GM21367 (cell line): ENCODE measurements at regions not wholly inside any gene's neighbourhood (a gene's known extent, or its start where the extent isn't known, plus 50 kb on each side); places are given as distances from the start of the nearest gene placed in this dataset.

ENCODE experiments used
- ATAC-seq: cut with Tn5 transposase; IDR thresholded peaks from one replicate; pipeline ENCODE4 v1.9.1; 2021; ENCODE audit not compliant: unreplicated experiment

DNA sequence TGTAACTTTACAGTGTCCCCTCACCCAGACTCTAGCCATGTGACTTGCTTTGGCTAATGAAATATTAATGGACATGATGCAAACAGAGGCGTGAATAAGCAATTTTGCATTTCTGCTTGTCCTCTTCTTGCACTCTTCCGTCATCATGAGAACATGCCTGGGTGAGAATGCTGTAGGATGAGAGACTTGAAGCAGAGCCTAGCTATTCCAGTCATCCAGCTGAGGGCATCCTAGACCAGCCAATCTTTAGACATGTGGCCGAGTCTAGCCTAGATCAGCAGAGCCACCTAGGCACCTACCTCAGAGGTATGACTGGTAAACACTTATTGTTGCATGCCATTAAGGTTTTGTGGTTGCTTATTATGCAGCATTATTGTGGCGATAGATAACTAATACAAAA lies 450.5 kb upstream of the AZI2 start:
- no peak for ATAC-seq

DNA sequence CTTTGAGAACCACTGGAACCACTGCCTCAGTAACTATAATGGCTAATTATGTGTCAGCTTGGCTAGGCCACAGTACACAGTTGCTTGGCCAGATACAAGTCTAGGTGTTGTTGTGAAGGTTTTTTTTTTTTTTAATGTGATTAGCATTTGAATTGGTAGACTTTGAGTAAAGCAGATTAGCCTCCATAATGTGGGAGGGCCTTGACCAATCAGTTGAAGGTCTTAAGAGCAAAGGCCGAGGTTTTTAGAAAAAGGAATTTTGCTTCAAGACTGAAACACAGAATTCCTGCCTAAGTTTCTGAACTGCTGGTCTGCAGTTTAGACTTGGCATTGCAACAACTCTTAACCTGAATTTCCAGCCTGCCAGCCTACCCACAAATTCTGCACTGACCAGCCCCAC lies 451.6 kb upstream of the AZI2 start:
- ATAC-seq, result no peak

DNA sequence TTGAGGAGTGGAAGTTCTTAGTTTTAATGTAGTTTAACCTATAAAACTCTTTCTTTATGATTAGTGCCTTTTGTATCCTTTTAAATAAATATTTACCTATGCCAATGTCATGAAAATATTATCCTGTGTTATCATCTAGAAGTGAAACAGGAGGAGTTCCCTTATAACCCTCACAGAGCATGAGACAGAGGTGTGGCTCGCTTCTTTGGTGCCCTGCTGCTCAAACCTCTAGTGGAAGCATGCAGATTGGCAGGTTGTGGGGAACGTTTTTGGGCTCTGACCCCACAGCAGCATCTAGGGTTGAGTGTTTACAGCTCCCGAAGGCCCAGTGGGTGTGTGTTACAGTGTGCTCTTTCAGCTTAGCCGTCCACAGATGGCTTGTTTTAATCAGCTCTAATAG lies 459.4 kb upstream of the AZI2 start:
- no peak for ATAC-seq

DNA sequence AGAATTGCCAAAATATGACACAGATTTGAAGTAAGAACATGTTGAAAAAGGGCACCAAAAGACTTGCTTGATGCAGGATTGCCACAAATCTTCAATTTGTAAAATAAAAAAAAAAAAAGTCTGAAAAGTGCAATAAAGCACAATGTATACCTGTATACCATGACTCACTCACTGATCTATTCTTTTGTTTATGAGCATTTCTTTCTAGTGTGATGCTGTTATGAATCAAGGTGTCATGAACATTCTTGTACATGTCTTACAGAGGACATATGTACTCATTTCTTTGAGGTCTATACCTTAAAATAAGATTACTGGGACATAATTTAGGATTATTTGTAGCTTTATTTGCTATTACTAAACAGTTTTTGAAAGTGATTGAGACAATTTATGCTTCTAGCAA lies 464.9 kb upstream of the RBMS3 start:
- ATAC-seq, result no peak

- no peak for ATAC-seq
Observed at GRCh38 chr3:28824316-28824715, 456.6 kb upstream of the RBMS3 start.

- no peak for ATAC-seq
Observed at GRCh38 chr3:28826840-28827239, 454.0 kb upstream of the RBMS3 start.

DNA sequence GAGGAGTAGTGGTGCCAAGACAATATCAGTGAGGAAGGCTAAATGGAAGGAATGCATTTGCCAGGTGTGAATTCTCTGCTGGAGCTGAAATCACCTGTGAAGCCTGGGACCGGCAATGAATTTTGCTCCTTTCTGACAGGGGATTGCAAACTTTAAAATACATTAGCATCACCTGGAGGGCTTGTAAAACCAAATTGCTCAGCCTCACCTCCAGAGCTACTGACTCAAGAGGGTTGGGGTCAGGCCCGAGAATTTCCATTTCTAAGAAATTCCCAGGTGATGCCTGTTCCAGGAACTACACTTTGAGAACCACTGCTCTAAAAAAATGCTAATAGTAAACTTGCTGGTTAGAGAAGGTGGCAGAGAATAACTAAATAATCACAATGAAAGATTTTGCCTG lies 445.6 kb upstream of the RBMS3 start:
- no peak for ATAC-seq

- ATAC-seq, result no peak
Observed at GRCh38 chr3:28835751-28836150, 445.1 kb upstream of the RBMS3 start.

GRCh38 chr3:28836199-28836598 lies 444.7 kb upstream of the RBMS3 start:
- ATAC-seq, result no peak

GRCh38 chr3:28840976-28841376 lies 439.9 kb upstream of the RBMS3 start:
- ATAC-seq, result peak; percentile 65

DNA sequence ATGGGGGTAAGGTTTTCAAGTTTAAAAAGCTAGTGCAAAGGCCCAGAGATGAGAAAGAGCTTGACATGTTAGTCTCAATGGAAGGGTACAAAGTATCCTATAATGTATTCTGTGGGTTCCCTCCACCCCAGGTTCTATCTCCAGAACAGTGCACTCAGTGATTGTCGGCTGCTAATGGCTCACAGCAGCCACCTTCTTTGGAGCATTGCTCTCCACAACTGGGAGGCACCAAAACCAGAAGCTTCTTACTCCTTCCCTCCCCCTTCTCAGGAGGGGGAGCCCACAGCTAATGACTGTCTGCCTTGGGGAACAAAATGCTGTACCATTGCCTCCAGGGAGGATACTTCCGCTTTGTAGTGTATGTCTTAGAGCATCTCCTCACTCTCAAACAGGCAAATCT lies 439.4 kb upstream of the RBMS3 start:
- peak; percentile 37 for ATAC-seq

GRCh38 chr3:28844298-28845005 lies 436.4 kb upstream of the RBMS3 start:
- no peak for ATAC-seq

- no peak for ATAC-seq
Observed at GRCh38 chr3:28845006-28845324, 435.9 kb upstream of the RBMS3 start.

DNA sequence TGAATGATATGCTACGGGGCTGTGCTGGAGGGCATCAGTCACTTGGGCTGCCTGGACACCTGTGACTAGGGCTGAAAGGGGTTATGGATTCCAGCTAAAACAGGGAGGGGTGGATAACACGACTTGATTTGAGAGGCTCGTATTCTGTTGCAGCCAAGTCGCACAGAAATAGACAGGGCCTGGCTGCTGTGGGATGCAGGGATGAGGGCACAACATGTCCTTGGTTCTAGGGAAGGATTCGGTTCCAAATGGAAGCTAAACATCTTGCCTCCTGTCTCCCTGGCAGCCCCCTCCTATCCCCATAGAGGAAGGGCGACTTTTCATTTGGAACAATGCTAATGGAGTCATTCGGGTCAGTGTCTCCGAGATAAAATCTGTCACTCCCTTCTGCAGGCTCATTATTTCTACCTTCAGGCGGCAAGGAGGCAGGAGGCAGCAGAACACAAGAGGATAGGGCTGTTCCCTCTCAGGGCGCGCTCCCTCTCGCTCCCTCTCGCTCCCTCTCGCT lies 433.8 kb upstream of the RBMS3 start:
- ATAC-seq, result no peak

DNA sequence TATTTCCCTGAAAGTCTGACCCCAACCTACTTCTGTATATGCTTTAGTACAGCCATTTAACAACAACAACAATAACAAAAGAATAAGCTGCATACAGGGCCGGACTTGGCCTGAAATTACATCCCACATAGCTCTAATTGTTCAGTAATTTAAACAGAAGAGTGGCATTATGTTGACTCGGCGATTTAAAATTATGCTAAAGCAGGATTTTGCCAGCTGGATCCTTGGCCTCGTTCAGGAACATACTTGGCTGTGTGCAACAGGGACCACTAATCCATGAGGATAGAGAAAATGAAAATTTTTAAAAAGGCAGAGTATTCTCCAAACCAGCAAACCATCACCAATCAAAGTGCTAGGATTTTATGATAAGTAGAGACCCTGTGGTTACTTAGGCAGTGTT lies 433.1 kb upstream of the RBMS3 start:
- ATAC-seq, result no peak

GRCh38 chr3:28850186-28850585 lies 430.7 kb upstream of the RBMS3 start:
- ATAC-seq, result no peak

DNA sequence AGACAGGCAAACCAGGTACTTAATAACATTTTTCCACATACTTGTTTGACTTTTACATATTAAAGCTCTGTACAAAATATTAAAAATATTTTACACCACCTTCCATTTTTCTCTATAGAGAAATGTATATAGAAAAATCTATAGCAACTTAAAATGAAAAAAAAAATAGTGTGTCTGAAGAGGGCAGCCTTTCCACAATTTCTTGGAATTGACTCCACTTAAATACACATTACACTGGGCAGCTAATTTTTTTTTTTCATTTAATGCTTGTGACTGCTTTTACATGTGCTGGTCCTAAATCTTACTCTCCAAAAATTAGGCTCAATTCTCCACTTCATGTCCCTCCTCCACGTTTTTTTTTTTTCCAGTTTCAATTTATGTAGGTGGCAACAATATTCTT lies 427.0 kb upstream of the RBMS3 start:
- no peak for ATAC-seq

- ATAC-seq, result no peak
Observed at GRCh38 chr3:28856796-28857195, 424.1 kb upstream of the RBMS3 start.

- ATAC-seq, result no peak
Observed at GRCh38 chr3:28859897-28860296, 421.0 kb upstream of the RBMS3 start.

DNA sequence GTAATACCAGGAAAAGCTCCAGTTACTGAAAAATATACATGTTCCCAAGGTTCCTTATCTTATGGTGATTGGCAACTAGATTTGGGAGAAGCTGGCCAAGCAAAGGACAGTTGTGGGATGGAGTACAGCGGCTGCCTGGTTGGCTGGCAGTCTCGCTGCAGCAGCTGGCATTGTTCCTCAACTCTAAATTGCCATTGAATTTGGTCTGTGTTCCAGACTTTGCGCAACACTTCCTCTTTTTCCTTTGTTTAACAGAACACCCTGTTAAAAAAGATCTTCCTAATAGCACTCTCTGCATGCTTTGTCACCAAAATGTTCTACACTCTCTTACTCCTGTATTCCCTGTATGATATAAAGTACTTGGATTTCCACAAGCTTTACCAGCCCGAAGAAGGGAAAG lies 420.6 kb upstream of the RBMS3 start:
- ATAC-seq, result no peak

GRCh38 chr3:28863186-28863585 lies 417.7 kb upstream of the RBMS3 start:
- no peak for ATAC-seq

- ATAC-seq, result no peak
Observed at GRCh38 chr3:28867836-28868235, 413.0 kb upstream of the RBMS3 start.

GRCh38 chr3:28868897-28869296 lies 412.0 kb upstream of the RBMS3 start:
- ATAC-seq, result no peak
